HG02870 (cell line): ENCODE measurements at regions not wholly inside any gene's neighbourhood (a gene's known extent, or its start where the extent isn't known, plus 50 kb on each side); places are given as distances from the start of the nearest gene placed in this dataset.
"Not testable (repeated sequence)": the region's sequence is repeated elsewhere in the genome, so short reads cannot be mapped to it uniquely, and the experiment has no call there.

ENCODE experiments used
- ATAC-seq: cut with Tn5 transposase; IDR thresholded peaks from one replicate; pipeline ENCODE4 v1.9.1; 2021; ENCODE audit warnings: mild to moderate bottlenecking, moderate library complexity; ENCODE audit not compliant: unreplicated experiment

DNA sequence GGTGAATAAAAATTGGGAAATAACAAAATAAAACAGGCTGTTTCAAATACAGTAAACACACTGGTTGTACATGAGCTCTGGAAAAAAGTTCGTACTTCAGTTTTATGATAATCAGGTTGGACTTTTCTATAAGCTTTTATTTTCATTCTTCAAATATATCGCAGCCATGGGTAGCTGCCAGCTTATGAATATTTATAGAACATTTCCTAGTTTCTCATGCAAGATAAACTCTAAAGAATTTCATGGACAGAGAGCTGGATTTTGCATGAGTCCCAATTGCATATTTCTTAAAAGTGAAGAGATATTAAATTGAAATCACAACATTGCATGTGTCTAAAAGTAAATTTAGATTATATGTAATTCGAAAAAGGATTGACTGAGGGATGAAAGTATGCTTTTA is 827.6 kb downstream of the SLC6A15 start:
- no peak for ATAC-seq

- ATAC-seq: no peak
Observed at GRCh38 chr12:84079626-84080025, 833.0 kb downstream of the SLC6A15 start.

GRCh38 chr12:84077679-84078078 is 834.9 kb downstream of the SLC6A15 start:
- no peak for ATAC-seq

GRCh38 chr12:84075991-84076390 is 836.6 kb downstream of the SLC6A15 start:
- ATAC-seq: no peak

GRCh38 chr12:84073401-84073800 is 839.2 kb downstream of the SLC6A15 start:
- ATAC-seq: no peak

DNA sequence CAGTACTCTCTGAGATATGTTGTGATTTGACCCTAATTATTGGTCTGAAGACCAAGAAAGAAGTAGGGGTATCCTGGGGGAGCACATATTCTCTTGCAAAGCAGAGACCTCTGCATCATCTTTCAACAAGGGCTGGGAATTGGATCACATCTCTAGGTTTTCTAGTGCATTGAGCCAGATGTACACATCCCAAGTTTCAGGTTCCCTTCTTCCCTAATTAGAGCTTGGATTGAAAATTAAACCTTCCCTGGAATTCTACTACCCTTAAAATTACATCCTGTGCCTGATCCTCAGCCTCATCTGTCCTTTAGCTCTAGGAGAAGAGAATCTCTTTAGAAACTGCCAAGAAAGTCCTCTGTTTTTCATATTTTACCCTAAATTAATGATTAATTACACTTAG is 839.6 kb downstream of the SLC6A15 start:
- ATAC-seq: no peak

DNA sequence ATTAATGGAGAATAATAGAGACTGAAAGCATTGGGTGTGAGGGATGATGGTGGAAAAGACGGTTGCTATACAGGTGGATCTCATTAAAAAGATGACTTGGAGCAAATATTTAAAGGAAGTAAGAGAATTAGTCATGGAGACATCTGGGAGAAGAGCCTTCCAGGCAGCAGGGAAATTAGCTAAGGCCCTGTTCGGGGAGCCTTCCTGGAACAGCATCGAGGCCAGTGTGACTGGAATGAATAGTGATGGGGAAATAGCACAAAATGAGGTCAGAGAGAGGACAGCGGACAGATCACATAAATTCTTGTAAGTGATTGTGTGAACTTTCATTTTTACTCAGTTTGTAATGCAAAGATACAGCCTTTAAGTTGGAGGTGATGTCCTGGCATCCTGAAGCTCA is 842.3 kb downstream of the SLC6A15 start:
- no peak for ATAC-seq

DNA sequence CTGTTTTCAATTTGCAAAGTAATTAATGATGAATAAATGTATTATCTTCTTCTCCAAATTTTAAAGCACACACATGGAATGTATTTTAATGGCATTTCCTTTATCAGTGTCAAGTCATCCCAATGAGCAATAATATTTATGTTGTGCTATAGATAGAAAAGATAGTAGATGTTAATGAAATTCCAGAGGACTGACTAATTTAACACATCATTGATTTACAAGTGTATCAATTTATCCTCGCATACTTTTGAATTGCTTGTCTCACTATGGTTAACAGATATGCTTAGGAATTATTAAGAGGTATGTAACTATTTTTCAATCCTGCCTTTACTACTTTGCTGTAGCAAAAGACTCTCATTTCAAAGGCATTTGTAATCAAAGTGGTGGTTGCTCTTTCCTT is 842.9 kb downstream of the SLC6A15 start:
- ATAC-seq: no peak

- ATAC-seq: no peak
Observed at GRCh38 chr12:84069198-84069597, 843.4 kb downstream of the SLC6A15 start.

- ATAC-seq: no peak
Observed at GRCh38 chr12:84058136-84058535, 854.5 kb downstream of the SLC6A15 start.

DNA sequence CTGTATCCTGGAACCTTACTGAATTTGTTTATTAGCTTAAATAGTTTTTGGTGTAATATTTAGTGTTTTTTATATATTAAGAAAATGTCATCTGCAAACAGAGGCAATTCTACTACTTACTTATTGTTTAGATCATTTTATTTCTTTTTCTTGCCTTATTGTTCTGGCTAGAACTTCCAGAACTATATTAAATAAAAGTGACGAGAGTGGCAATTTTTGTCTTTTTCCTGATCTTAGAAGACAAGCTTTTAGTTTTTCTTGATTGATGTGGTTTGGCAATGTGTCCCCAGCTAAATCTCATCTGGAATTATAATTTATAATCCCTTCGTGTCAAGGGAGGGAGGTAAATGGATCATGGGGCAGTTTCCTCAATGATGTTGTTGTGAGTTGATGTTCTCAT is 857.8 kb downstream of the SLC6A15 start:
- no peak for ATAC-seq

- ATAC-seq: no peak
Observed at GRCh38 chr12:84047881-84048280, 864.7 kb downstream of the SLC6A15 start.

DNA sequence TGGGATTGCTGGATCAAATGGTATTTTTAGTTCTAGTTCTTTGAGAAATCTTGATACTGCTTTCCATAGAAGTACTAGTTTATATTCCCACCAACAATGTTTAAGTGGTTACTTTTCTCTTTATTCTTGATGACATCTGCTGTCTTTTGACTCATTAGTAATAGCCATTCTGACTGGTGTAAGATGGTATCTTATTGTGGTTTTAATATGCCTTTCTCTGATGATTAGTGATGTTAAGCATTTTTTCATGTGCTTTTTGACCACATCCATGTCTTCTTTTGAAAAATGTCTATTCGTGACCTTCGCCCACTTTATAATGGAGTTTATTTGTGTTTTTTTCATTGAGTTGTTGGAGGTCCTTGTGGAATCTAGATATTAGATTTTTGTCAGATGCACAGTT is 865.7 kb downstream of the SLC6A15 start:
- no peak for ATAC-seq

- no peak for ATAC-seq
Observed at GRCh38 chr12:84043355-84043754, 869.2 kb downstream of the SLC6A15 start.

GRCh38 chr12:84038242-84038641 is 874.4 kb downstream of the SLC6A15 start:
- ATAC-seq: no peak

- ATAC-seq: no peak
Observed at GRCh38 chr12:84036912-84037311, 875.7 kb downstream of the SLC6A15 start.

DNA sequence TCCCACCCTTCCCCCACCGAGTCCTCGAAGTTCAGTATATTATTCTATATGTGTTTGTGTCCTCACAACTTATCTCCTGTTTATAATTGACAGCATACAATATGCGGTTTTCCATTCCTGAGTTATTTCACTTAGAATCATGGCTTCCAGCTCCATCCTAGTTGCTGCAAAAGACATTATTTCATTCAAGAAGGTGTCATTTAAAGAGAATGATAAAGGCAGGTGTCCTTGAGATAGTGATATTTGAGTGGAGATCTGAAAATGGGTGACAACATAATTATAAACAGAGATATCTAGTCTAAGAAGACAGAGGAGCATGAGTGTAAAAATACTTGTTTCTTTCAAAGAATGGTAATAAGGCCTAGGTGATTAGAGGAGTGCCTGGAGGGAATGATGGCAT is 876.8 kb downstream of the SLC6A15 start:
- ATAC-seq: no peak

DNA sequence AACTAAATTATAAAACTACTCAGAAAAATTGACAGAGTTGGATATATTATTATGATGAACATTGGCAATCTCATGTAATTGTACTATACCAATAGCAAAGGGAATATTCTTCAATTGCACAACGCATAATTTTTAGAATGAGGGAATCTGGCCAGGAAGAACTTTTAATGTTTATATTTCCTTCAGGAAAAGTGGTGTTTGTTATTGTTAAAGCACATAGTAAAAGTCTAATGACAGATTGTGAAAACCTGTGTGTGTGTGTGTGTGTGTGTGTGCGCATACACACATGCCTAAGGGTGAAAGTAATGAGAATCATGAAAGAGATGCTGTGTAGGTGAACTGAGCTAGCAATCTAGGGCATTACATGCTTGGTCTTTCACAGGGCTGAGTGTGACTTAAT is 877.7 kb downstream of the SLC6A15 start:
- ATAC-seq: no peak

DNA sequence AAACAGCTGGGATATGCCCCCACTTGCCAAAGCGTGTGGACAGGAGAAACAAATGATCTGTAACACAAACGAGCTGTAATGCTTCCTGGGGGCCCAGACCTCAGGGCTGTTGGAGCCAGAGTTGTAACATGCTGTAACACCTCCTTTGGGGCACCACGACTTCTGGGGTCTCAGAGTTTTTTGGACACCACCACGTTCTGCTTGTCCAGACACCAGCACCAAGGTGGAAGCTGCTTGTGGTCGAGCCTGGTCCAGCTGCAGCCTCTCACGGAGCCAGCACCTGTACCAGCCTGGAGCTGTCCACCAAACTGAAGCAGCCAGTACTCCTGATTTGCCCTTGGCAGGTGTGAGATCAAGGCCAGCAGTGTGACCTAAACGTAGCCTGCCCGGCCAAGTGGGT is 879.4 kb downstream of the SLC6A15 start:
- no peak for ATAC-seq

GRCh38 chr12:84018556-84019179 is 893.9 kb downstream of the SLC6A15 start:
- not testable (repeated sequence) for ATAC-seq

- no peak for ATAC-seq
Observed at GRCh38 chr12:84016956-84017355, 895.6 kb downstream of the SLC6A15 start.

DNA sequence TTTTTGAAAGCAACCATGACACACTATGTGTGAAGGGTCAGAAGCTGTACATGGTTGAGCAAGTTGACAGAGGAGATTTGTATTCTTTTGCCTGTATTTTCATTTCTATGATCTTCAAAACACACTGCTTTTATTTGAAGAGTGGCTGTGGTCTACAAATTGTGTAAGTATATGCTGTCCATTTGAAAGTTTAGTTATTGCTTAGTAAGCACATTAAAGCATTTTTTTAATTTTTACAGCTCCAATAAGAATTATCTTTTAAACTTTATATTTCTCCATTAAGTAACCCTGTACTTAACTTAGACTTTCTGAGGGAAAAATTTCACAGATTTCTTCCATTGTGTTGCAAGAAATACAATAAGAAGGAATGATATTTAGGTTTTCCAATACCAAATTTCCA is 915.2 kb downstream of the SLC6A15 start:
- ATAC-seq: no peak

- no peak for ATAC-seq
Observed at GRCh38 chr12:83996671-83997070, 915.9 kb downstream of the SLC6A15 start.
